MM.1S (cell line): ENCODE measurements at regions not wholly inside any gene's neighbourhood (a gene's known extent, or its start where the extent isn't known, plus 50 kb on each side); places are given as distances from the start of the nearest gene placed in this dataset.

Experiments used
- CTCF ChIP-seq: fragments of 300-600 bp; sonication (generic); IDR thresholded peaks from 2 replicates; pipeline ENCODE4 v1.5.1; 2016; ENCODE audit warnings: antibody characterized with exemption, low read length, mixed read lengths
- EZH2 ChIP-seq: fragments of 300-600 bp; sonication (generic); optimal IDR thresholded peaks from 2 replicates; pipeline ENCODE3; 2017; ENCODE audit warnings: low read depth, mild to moderate bottlenecking, antibody characterized with exemption, low read length, mixed read lengths
- EZH2phosphoT487 ChIP-seq: fragments of 300-600 bp; sonication (generic); IDR thresholded peaks from 2 replicates; pipeline ENCODE4 v1.6.1; 2018; ENCODE audit warnings: antibody characterized with exemption, low read length

GRCh38 chr18:55161916-55162315, 202.7 kb upstream of the CCDC68 start:
- TF ChIP-seq CTCF (no peak), EZH2 (no peak), EZH2phosphoT487 (no peak)
